IPS-15b (cell line): ENCODE measurements at regions not wholly inside any gene's neighbourhood (a gene's known extent, or its start where the extent isn't known, plus 50 kb on each side); places are given as distances from the start of the nearest gene placed in this dataset.
"Not testable (repeated sequence)": the region's sequence is repeated elsewhere in the genome, so short reads cannot be mapped to it uniquely, and the experiment has no call there.

Experiments used
- H3K27me3 ChIP-seq: one replicate; pipeline ENCODE4 v1.6.1; 2013; ENCODE audit warnings: low read length; ENCODE audit not compliant: control insufficient read depth, insufficient read depth
- H3K36me3 ChIP-seq: one replicate; pipeline ENCODE4 v1.6.1; 2013; ENCODE audit warnings: low read length; ENCODE audit not compliant: control insufficient read depth, insufficient read depth
- H3K4me1 ChIP-seq: one replicate; pipeline ENCODE4 v1.6.1; 2013; ENCODE audit warnings: mild to moderate bottlenecking, low read length; ENCODE audit not compliant: control insufficient read depth, insufficient read depth
- H3K4me3 ChIP-seq: one replicate; pipeline ENCODE4 v1.5.1; 2013; ENCODE audit warnings: low read depth, low read length
- H3K9ac ChIP-seq: one replicate; pipeline ENCODE4 v1.6.1; 2013; ENCODE audit warnings: low read depth, mild to moderate bottlenecking, low read length
- H3K9me3 ChIP-seq: one replicate; pipeline ENCODE4 v1.6.1; 2013; ENCODE audit warnings: mild to moderate bottlenecking, low read length; ENCODE audit not compliant: control insufficient read depth, insufficient read depth

DNA sequence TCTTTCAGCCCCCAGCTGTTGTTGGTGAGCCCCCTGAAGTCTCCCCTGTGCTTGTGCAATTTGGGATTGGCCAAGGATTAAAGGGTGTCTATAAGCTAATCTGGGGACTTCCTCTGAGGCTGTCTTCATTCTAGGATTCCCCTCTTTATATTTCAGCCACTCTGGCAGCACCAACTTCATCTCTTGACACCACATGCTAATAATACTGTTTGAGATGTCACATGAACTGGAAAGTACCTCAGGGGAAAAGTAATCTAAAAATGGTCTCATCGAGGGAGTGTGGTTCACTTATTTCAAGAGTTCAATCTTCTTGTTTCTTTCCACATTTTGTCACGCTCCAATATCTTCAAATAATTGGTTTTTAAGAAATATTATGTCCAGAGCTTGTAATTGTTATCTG, 279.2 kb upstream of the TMC3 start:
- Histone ChIP-seq H3K4me3 (no peak overlapping the region), H3K9me3 (no peaks in the 10 kb centered on the region), H3K36me3 (no peaks in the 10 kb centered on the region), H3K9ac (no peak overlapping the region), H3K4me1 (no peaks in the 10 kb centered on the region), H3K27me3 (no peaks in the 10 kb centered on the region)

DNA sequence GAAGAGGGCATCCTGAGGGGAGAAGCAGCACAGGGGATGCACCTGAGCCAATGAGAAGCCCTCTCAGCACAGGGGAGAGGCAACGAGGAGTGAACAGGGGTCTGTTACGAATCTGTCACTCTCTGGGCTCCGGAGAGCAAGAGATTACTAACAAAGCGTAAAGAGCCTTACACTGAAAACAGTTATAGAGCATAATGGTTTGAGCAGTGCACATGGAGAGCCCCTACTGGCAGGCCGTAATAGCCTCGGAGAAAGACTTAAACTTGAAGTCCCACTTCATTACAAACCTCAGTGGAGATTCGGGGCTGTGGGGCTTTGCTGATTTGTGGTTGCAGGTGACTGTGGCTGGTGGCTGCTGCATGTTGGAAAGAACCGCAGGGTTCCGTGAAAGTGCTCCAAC, 271.5 kb upstream of the TMC3 start:
- H3K36me3 ChIP-seq, result no peaks in the 10 kb centered on the region
- no peak overlapping the region for H3K4me3 ChIP-seq

DNA sequence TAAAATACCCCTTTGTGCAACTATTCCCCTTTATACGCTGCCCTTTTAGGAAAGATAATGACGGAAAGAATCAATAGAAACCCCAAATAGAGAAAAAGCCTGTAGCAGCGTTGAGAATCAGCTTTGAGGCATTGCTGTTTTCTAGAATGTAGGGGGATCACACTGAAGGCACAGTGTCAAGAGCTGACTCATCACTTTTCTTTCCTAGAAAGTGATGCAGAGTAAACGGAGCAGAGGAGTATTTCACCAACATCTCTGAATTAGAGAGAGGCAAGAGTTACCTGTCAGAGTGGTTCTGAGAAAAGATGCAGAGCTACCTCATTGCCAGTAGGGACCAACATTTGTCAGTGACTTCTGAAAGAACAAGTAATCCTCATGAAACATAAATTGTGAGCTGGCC, 269.8 kb upstream of the TMC3 start:
- Histone ChIP-seq H3K36me3 (no peaks in the 10 kb centered on the region), H3K9ac (no peak overlapping the region), H3K9me3 (no peaks in the 10 kb centered on the region), H3K4me1 (no peaks in the 10 kb centered on the region), H3K4me3 (no peak overlapping the region), H3K27me3 (no peaks in the 10 kb centered on the region)

More for the DNA sequence above, 271.5 kb upstream of the TMC3 start:
- no peaks in the 10 kb centered on the region for H3K9me3 ChIP-seq
- H3K4me1 ChIP-seq, result no peaks in the 10 kb centered on the region
- no peak overlapping the region for H3K9ac ChIP-seq
- H3K27me3 ChIP-seq, result no peaks in the 10 kb centered on the region

DNA sequence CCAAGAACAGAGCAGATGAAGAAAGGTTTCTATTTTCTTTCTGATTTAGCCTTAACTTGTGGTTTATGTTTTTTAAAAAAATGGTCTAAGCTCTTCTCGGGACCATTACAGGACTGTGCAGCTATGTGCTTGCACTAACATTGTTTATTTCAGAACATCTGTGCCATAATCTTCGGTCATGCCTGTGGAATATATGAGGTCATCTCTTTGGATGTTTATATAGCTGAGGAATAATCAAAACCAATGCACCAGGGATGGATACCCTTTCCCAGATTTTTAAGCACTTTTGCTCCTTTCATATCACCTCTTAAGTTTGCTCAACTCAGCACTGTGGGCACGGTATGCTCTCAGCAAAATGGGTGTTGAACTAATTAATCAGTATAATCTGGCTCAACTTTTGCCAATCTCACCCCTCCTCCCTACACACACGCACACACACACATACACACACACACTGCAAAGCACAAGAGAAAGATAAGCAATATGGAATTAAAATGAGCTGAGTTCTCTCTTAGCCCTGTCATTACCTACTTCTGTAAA, 268.5 kb upstream of the TMC3 start:
- H3K4me3 ChIP-seq, result no peak overlapping the region

DNA sequence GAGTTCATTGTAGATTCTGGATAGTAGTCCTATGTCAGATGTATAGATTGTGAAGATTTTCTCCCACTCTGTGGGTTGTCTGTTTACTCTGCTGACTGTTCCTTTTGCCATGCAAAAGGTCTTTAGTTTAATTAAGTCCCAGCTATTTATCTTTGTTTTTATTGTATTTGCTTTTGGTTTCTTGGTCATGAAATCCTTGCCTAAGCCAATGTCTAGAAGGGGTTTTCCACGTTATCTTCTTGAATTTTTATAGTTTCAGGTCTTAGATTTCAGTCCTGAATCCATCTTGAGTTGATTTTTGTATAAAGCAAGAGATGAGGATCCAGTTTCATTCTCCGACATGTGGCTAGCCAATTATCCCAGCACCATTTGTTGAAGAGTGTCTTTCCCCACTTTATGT, 262.1 kb upstream of the TMC3 start:
- not testable (repeated sequence) for H3K27me3 ChIP-seq, H3K9me3 ChIP-seq

More for the DNA sequence above, 268.5 kb upstream of the TMC3 start:
- no peaks in the 10 kb centered on the region for H3K4me1 ChIP-seq
- no peaks in the 10 kb centered on the region for H3K9me3 ChIP-seq
- H3K27me3 ChIP-seq, result no peaks in the 10 kb centered on the region
- H3K9ac ChIP-seq, result no peak overlapping the region
- H3K36me3 ChIP-seq, result no peaks in the 10 kb centered on the region

DNA sequence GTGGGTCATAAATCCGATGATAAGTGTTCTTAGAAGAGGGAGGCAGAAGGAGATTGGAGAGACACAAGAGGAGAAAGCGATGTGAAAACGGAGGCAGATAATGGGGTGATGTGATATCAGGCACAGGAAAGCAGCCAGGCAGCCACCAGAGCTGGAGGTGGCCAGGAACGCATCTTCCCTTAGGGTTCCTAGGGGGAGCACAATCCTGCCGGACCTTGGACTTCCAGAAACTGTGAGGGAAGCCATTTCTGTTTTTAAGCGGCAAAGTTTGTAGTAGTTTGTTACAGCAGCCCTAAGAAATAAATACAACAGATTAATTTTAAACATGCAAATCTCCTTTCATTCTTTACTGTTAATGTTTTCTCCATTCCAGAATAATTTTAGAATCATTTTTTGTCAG, 259.9 kb upstream of the TMC3 start:
- Histone ChIP-seq H3K36me3 (no peaks in the 10 kb centered on the region), H3K4me1 (no peaks in the 10 kb centered on the region), H3K9ac (no peak overlapping the region), H3K4me3 (no peak overlapping the region), H3K9me3 (no peaks in the 10 kb centered on the region), H3K27me3 (no peaks in the 10 kb centered on the region)

More for the DNA sequence above, 262.1 kb upstream of the TMC3 start:
- H3K4me1 ChIP-seq, H3K36me3 ChIP-seq, H3K9ac ChIP-seq, H3K4me3 ChIP-seq: not testable (repeated sequence)

DNA sequence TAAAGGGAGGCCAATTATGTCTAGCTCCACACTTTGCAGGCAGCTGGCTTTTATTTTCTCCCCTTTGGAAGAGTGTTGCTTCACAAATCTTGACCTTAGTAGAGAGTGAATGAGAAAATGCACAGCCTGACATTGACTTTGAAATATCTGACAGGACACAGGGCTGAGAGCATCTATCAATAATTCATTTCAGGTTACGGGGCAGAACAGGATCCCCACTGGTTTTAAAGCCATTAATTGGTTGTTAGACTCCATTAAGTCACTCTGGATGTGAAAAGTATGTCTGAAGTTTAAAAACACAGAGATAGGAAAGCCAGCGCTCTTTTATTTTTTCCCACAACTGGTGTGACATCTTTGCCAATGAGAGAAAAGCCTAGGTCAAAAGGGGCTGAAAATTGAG, 251.9 kb upstream of the TMC3 start:
- Histone ChIP-seq H3K4me1 (peaks cover 10% of the 10 kb centered on the region), H3K4me3 (no peak overlapping the region), H3K9ac (no peak overlapping the region), H3K9me3 (no peaks in the 10 kb centered on the region), H3K27me3 (no peaks in the 10 kb centered on the region), H3K36me3 (no peaks in the 10 kb centered on the region)

DNA sequence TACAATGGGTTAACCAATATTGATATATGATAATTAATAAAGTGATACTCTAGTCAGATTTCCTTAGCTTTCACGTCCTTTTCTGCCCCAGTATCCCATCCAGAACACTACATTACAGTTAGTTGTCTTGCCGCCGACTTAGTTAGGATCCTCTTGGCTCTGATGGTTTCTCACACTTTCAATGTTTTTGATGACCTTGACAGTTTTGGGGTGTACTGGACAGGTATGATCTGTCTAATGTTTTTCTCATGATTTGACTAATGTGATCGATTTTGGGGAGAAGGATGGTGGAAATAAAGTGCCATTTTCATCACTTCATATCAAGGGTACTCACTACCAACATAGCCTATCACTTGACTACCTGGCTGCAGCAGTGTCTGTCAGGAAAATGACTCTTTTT, 245.0 kb upstream of the TMC3 start:
- Histone ChIP-seq H3K9ac (no peak overlapping the region), H3K4me3 (no peak overlapping the region), H3K4me1 (no peaks in the 10 kb centered on the region), H3K36me3 (no peaks in the 10 kb centered on the region), H3K9me3 (no peaks in the 10 kb centered on the region), H3K27me3 (no peaks in the 10 kb centered on the region)

DNA sequence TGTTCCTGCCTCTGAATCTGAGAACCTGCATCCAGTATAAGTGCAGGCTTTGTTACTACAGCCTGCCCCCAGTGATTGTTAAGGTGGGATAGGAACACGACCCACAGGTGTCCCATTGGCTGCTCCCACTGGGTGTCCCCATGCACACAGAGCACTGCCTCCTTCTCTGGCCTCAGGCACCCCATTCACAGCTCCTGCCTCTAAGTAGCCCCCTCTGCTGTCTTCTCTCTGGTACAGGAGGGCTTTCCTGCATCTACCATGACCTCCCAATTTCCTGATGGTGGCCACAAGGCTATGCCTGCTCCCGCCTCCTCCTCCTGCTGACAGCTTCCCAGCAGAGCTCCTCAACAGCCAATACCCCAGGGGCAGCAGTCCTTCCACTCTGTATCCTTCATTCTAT, 238.6 kb upstream of the TMC3 start:
- H3K4me3 ChIP-seq, result no peak overlapping the region
- no peaks in the 10 kb centered on the region for H3K36me3 ChIP-seq
- H3K9ac ChIP-seq, result no peak overlapping the region
- H3K4me1 ChIP-seq, result no peaks in the 10 kb centered on the region
- H3K9me3 ChIP-seq, result no peaks in the 10 kb centered on the region
- no peaks in the 10 kb centered on the region for H3K27me3 ChIP-seq

DNA sequence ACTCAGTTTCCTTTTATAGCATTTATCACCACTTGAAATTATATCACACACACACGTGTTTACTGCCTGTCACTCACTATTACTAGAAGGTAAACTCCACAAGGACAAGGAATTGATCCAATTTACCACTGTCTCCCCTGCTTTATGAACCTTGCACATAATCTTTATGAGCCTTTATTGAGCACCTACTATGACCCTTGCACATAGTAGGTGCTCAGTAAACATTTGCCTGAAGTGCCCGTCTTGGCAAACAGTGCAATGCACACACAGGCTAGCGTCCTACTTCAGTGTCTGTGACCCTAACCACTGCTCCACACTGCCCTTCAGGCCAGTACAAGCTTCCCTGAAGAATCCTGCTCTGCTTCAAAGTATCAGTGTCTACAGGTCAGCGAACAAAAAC, 237.7 kb upstream of the TMC3 start:
- Histone ChIP-seq H3K9me3 (no peaks in the 10 kb centered on the region), H3K36me3 (no peaks in the 10 kb centered on the region), H3K4me1 (no peaks in the 10 kb centered on the region), H3K27me3 (no peaks in the 10 kb centered on the region), H3K9ac (no peak overlapping the region), H3K4me3 (no peak overlapping the region)

DNA sequence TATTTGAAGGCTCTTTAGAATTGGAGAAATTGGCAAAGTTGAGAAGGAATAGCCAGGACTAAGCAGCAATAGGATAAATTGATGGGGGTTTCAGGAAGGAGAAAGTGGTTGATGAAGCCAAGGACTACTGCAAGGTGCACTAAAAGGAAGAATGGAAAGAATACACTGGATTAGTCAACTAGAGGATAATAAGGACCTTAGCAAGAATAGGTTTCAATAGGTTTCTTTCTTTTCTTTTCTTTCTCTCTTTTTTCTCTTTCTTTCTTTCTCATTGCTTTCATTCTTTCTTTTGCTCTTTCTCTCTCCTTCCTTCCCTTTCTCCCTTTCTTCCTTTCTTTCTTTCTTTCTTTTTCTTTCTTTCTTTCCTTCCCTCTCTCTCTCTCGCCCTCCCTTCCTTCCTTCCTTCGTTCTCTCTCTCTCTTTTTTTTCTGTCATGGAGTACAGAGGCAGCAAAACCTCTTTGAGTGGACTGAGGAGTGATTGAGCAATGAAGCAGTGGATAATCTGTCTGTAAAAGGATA, 234.4 kb upstream of the TMC3 start:
- no peak overlapping the region for H3K4me3 ChIP-seq
- no peaks in the 10 kb centered on the region for H3K4me1 ChIP-seq
- no peaks in the 10 kb centered on the region for H3K9me3 ChIP-seq
- no peaks in the 10 kb centered on the region for H3K36me3 ChIP-seq
- H3K27me3 ChIP-seq, result no peaks in the 10 kb centered on the region
- no peak overlapping the region for H3K9ac ChIP-seq

DNA sequence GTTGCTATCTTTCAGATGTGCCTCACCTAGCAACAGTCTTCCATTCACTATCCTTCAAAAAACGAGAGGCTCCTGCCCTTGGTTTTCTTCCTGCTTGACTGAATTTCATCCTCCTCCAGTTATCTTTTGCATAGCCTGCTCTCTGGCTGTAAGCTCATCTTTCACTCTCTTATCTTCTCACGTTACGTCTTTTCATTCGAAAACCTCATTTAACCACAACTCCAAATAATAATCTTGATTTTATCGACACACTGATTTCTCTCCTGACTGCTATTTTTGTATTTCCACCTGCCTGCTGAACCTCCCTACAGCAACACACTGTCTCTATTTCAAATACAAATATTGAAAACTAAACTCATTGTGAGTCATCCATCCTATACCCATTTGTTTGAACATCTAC, 230.7 kb upstream of the TMC3 start:
- Histone ChIP-seq H3K4me1 (no peaks in the 10 kb centered on the region), H3K36me3 (no peaks in the 10 kb centered on the region), H3K9ac (no peak overlapping the region), H3K9me3 (no peaks in the 10 kb centered on the region), H3K27me3 (no peaks in the 10 kb centered on the region), H3K4me3 (no peak overlapping the region)
